ENCODE measurements at regions not wholly inside any gene's neighbourhood (a gene's known extent, or its start where the extent isn't known, plus 50 kb on each side); places are given as distances from the start of the nearest gene placed in this dataset.

GRCh38 chr12:128121424-128121823 lies 145.5 kb upstream of the TMEM132C start:
- TF ChIP-seq CTCF (conservative IDR thresholded peaks at IDR 0.05; ENCODE audit: low read length) (no peak), EZH2phosphoT487 (IDR thresholded peaks at IDR 0.05; ENCODE audit: borderline replicate concordance, low read depth, low read length) (no peak)
